Caco-2 (cell line): ENCODE measurements at regions not wholly inside any gene's neighbourhood (a gene's known extent, or its start where the extent isn't known, plus 50 kb on each side); places are given as distances from the start of the nearest gene placed in this dataset.

Experiments
- BruUV-seq: library from RNA; stranded (reverse); fragments of 400-500 nt; replicated peaks from 2 replicates; lab custom pipeline; 2021; lab: Mats Ljungman, UMichigan
- CTCF ChIA-PET: fragments of 300-600 bp; sonication (Branson Sonifier 250); formaldehyde crosslinking; loops from one replicate; lab custom pipeline; 2022; ENCODE audit warnings: antibody characterized with exemption; lab: Charles Lee
- POLR2A ChIA-PET: fragments of 300-600 bp; sonication (Branson Sonifier 250); formaldehyde crosslinking; loops from one replicate; lab custom pipeline; 2022; ENCODE audit warnings: antibody characterized with exemption; lab: Charles Lee
- DNase-seq, 2 experiments: peaks; one replicate each; pipeline versions ENCODE4 v3.0.0 to v3.0.0-alpha.2; 2020 to 2022
- H3K27me3 ChIP-seq: replicated peaks from 2 replicates; pipeline ENCODE4 v1.6.0; 2011; ENCODE audit warnings: low read length; ENCODE audit not compliant: control insufficient read depth, insufficient read depth
- H3K36me3 ChIP-seq: 2 replicates; pipeline ENCODE4 v1.5.1; 2011; ENCODE audit warnings: low read length; ENCODE audit not compliant: control insufficient read depth, insufficient read depth
- H3K4me1 ChIP-seq: fragments of 250-450 bp; sonication (Bioruptor Pico); 2 replicates; pipeline ENCODE4 v1.5.1; 2020; ENCODE audit warnings: mild to moderate bottlenecking
- H3K4me3 ChIP-seq: 2 replicates; pipeline ENCODE4 v1.5.1; 2011; ENCODE audit warnings: low read depth, mild to moderate bottlenecking, control low read depth, low read length
- H3K9me3 ChIP-seq: fragments of 250-450 bp; sonication (Bioruptor Pico); 2 replicates; pipeline ENCODE4 v1.5.1; 2020; ENCODE audit warnings: mild to moderate bottlenecking, moderate library complexity
- H3K27ac Mint-ChIP-seq: one replicate; pipeline ENCODE4 v1.8.0; 2022; ENCODE audit warnings: mixed read lengths; ENCODE audit not compliant: unreplicated experiment
- H3K27me3 Mint-ChIP-seq: one replicate; pipeline ENCODE4 v1.8.0; 2022; ENCODE audit warnings: mixed read lengths; ENCODE audit not compliant: insufficient read depth, unreplicated experiment
- H3K36me3 Mint-ChIP-seq: one replicate; pipeline ENCODE4 v1.8.0; 2022; ENCODE audit warnings: mild to moderate bottlenecking, mixed read lengths; ENCODE audit not compliant: insufficient read depth, unreplicated experiment
- H3K4me1 Mint-ChIP-seq: one replicate; pipeline ENCODE4 v1.8.0; 2022; ENCODE audit warnings: low read depth, mixed read lengths; ENCODE audit not compliant: unreplicated experiment
- H3K4me3 Mint-ChIP-seq: one replicate; pipeline ENCODE4 v1.8.0; 2022; ENCODE audit warnings: mild to moderate bottlenecking, moderate library complexity, mixed read lengths; ENCODE audit not compliant: unreplicated experiment
- H3K9me3 Mint-ChIP-seq: one replicate; pipeline ENCODE4 v1.8.0; 2022; ENCODE audit warnings: mixed read lengths; ENCODE audit not compliant: unreplicated experiment
- CTCF ChIP-seq, 2 experiments: fragments of 200-600 bp in 1 of 2; IDR thresholded peaks; 1 replicate in 1 of 2; 2 replicates in 1 of 2; pipeline versions ENCODE4 v1.5.1 to v1.8.0; 2011 to 2022; ENCODE audit warnings: antibody characterized with exemption in 1 of 2, control low read depth in 1 of 2, inconsistent platforms in 1 of 2, low read depth in 1 of 2, low read length in 1 of 2, mild to moderate bottlenecking in 1 of 2, moderate library complexity in 1 of 2; ENCODE audit not compliant: insufficient read depth in 1 of 2, severe bottlenecking in 1 of 2, unreplicated experiment in 1 of 2
- intact Hi-C: fragments of 100-400 bp; cut with micrococcal nuclease; formaldehyde crosslinking; loops from one replicate; pipeline ENCODE4 v1.10.0; 2022; ENCODE audit not compliant: unreplicated experiment

- Histone ChIP-seq H3K4me1 (no peaks in the 10 kb centered on the region), H3K4me3 (no peak overlapping the region), H3K9me3 (no peaks in the 10 kb centered on the region), H3K27me3 (peaks cover 1% of the 10 kb centered on the region), H3K36me3 (no peaks in the 10 kb centered on the region)
- TF ChIP-seq CTCF (IDR thresholded peaks at IDR 0.05; ENCODE audit: insufficient read depth in 1 of 2, low read depth in 1 of 2, low read length in 1 of 2, severe bottlenecking in 1 of 2, unreplicated experiment in 1 of 2), result no peak
- CTCF ChIA-PET, result no interaction called here
- BruUV-seq, result no TSS peak
- intact Hi-C loops, result no loop called here
- Mint-ChIP-seq H3K9me3 (no peaks in the 10 kb centered on the region), H3K4me3 (no peak overlapping the region), H3K27ac (no peak overlapping the region), H3K4me1 (no peaks in the 10 kb centered on the region), H3K36me3 (no peaks in the 10 kb centered on the region), H3K27me3 (peaks cover 20% of the 10 kb centered on the region)
- POLR2A ChIA-PET, result no interaction called here
- DNase-seq, result no peak
These were observed 103.3 kb upstream of the WWC1 start for GRCh38 chr5:168188182-168188581.

GRCh38 chr5:168192120-168192519 is 99.3 kb upstream of the WWC1 start:
- intact Hi-C loops, result no loop called here
- H3K9me3 ChIP-seq, result no peaks in the 10 kb centered on the region
- H3K9me3 Mint-ChIP-seq, result no peaks in the 10 kb centered on the region
- ChIA-PET CTCF (no interaction called here), POLR2A (no interaction called here)
- no peaks in the 10 kb centered on the region for H3K36me3 ChIP-seq
- H3K4me3 Mint-ChIP-seq, result no peak overlapping the region
- no peaks in the 10 kb centered on the region for H3K36me3 Mint-ChIP-seq
- no peaks in the 10 kb centered on the region for H3K4me1 Mint-ChIP-seq
- no peak overlapping the region for H3K4me3 ChIP-seq
- DNase-seq, result no peak
- peaks cover 1% of the 10 kb centered on the region for H3K27me3 ChIP-seq
- peaks cover 24% of the 10 kb centered on the region for H3K27me3 Mint-ChIP-seq
- no peaks in the 10 kb centered on the region for H3K4me1 ChIP-seq
- TF ChIP-seq CTCF (IDR thresholded peaks at IDR 0.05; ENCODE audit: insufficient read depth in 1 of 2, low read depth in 1 of 2, low read length in 1 of 2, severe bottlenecking in 1 of 2, unreplicated experiment in 1 of 2), result no peak
- BruUV-seq, result no TSS peak
- no peak overlapping the region for H3K27ac Mint-ChIP-seq

GRCh38 chr5:168193493-168194250 is 97.8 kb upstream of the WWC1 start:
- peaks cover 23% of the 10 kb centered on the region for H3K27me3 Mint-ChIP-seq
- ChIA-PET CTCF (no interaction called here), POLR2A (no interaction called here)
- no peak for TF ChIP-seq CTCF (IDR thresholded peaks at IDR 0.05; ENCODE audit: insufficient read depth in 1 of 2, low read depth in 1 of 2, low read length in 1 of 2, severe bottlenecking in 1 of 2, unreplicated experiment in 1 of 2)
- no peaks in the 10 kb centered on the region for H3K9me3 ChIP-seq
- no peaks in the 10 kb centered on the region for H3K4me1 ChIP-seq
- no peaks in the 10 kb centered on the region for H3K36me3 ChIP-seq
- H3K4me3 Mint-ChIP-seq, result no peak overlapping the region
- no peak overlapping the region for H3K4me3 ChIP-seq
- no TSS peak for BruUV-seq
- H3K27me3 ChIP-seq, result peaks cover 1% of the 10 kb centered on the region
- H3K36me3 Mint-ChIP-seq, result no peaks in the 10 kb centered on the region
- no peak for DNase-seq
- no peak overlapping the region for H3K27ac Mint-ChIP-seq
- intact Hi-C loops, result no loop called here
- H3K4me1 Mint-ChIP-seq, result no peaks in the 10 kb centered on the region
- no peaks in the 10 kb centered on the region for H3K9me3 Mint-ChIP-seq
